GM12864 (cell line): ENCODE measurements at regions not wholly inside any gene's neighbourhood (a gene's known extent, or its start where the extent isn't known, plus 50 kb on each side); places are given as distances from the start of the nearest gene placed in this dataset.
"Not testable (repeated sequence)": the region's sequence is repeated elsewhere in the genome, so short reads cannot be mapped to it uniquely, and the experiment has no call there.

Source experiments
- DNase-seq: peaks from one replicate; pipeline ENCODE4 v3.0.0-alpha.2; 2011; ENCODE audit warnings: low read depth
- H3K4me3 ChIP-seq: 2 replicates; pipeline ENCODE4 v1.5.1; 2011; ENCODE audit warnings: mild to moderate bottlenecking, low read depth, low read length, control low read depth
- CTCF ChIP-seq: IDR thresholded peaks from 2 replicates; pipeline ENCODE4 v1.5.1; 2011; ENCODE audit warnings: low read depth, mild to moderate bottlenecking, moderate library complexity, low read length, control low read depth, inconsistent platforms; ENCODE audit errors: missing control alignments

- H3K4me3 ChIP-seq, DNase-seq: not testable (repeated sequence)
Measured at GRCh38 chr12:116327992-116328391, 50.5 kb upstream of the MED13L start.

- no peak for TF ChIP-seq CTCF
- no peak for DNase-seq
- H3K4me3 ChIP-seq: no peak overlapping the region
Measured at GRCh38 chr12:116331876-116332275, 54.4 kb upstream of the MED13L start.

GRCh38 chr12:116332705-116333380 is 55.4 kb upstream of the MED13L start:
- no peak for TF ChIP-seq CTCF
- no peak for DNase-seq
- no peak overlapping the region for H3K4me3 ChIP-seq

- H3K4me3 ChIP-seq: no peak overlapping the region
- DNase-seq: no peak
- no peak for TF ChIP-seq CTCF
Measured at GRCh38 chr12:116333402-116333801, 55.9 kb upstream of the MED13L start.

GRCh38 chr12:116336542-116337065 is 59.1 kb upstream of the MED13L start:
- DNase-seq: peak; percentile 67
- H3K4me3 ChIP-seq: no peak overlapping the region
- TF ChIP-seq CTCF: no peak

GRCh38 chr12:116337312-116337711 is 59.8 kb upstream of the MED13L start:
- H3K4me3 ChIP-seq: no peak overlapping the region
- TF ChIP-seq CTCF: no peak
- no peak for DNase-seq

GRCh38 chr12:116338064-116338846 is 60.8 kb upstream of the MED13L start:
- DNase-seq: no peak
- no peak for TF ChIP-seq CTCF
- H3K4me3 ChIP-seq: no peak overlapping the region
